Lower leg skin (tissue), 4 donors: ENCODE measurements at regions not wholly inside any gene's neighbourhood (a gene's known extent, or its start where the extent isn't known, plus 50 kb on each side); places are given as distances from the start of the nearest gene placed in this dataset.

Experiments
- DNase-seq, 2 donors: peaks; one replicate each; pipeline ENCODE4 v3.0.0-alpha.2; 2019; ENCODE audit warnings: low spot score in 2 of 2
- H3K4me3 ChIP-seq: fragments of 200-600 bp; sonication (generic); 2 replicates; pipeline ENCODE4 v1.5.1; 2017; ENCODE audit warnings: mild to moderate bottlenecking, low read depth; ENCODE audit not compliant: poor library complexity, severe bottlenecking
- POLR2A ChIP-seq, 2 donors: fragments of 450-650 bp; IDR thresholded peaks; one replicate each; pipeline ENCODE4 v1.6.1; 2016 to 2017; ENCODE audit warnings: antibody characterized with exemption in 2 of 2, mild to moderate bottlenecking in 1 of 2, moderate library complexity in 1 of 2
- WGBS, 2 donors: methylation state at CpG; one replicate each; pipeline ENCODE4 v1.1.5; 2018; 5-methylcytosine and 5-hydroxymethylcytosine counted together
- intact Hi-C: fragments of 100-400 bp; cut with DNase I; formaldehyde crosslinking; loops from one replicate; pipeline ENCODE4 v1.15.0; 2023; ENCODE audit warnings: low total_unique reads
- TF ChIP-seq, protein P1 (sequence below), 3 donors: fragments of 450-650 bp; IDR thresholded peaks; one replicate each; pipeline ENCODE4 v1.5.1; 2016; ENCODE audit warnings: antibody characterized with exemption in 3 of 3, mild to moderate bottlenecking in 3 of 3, moderate library complexity in 2 of 3

DNA sequence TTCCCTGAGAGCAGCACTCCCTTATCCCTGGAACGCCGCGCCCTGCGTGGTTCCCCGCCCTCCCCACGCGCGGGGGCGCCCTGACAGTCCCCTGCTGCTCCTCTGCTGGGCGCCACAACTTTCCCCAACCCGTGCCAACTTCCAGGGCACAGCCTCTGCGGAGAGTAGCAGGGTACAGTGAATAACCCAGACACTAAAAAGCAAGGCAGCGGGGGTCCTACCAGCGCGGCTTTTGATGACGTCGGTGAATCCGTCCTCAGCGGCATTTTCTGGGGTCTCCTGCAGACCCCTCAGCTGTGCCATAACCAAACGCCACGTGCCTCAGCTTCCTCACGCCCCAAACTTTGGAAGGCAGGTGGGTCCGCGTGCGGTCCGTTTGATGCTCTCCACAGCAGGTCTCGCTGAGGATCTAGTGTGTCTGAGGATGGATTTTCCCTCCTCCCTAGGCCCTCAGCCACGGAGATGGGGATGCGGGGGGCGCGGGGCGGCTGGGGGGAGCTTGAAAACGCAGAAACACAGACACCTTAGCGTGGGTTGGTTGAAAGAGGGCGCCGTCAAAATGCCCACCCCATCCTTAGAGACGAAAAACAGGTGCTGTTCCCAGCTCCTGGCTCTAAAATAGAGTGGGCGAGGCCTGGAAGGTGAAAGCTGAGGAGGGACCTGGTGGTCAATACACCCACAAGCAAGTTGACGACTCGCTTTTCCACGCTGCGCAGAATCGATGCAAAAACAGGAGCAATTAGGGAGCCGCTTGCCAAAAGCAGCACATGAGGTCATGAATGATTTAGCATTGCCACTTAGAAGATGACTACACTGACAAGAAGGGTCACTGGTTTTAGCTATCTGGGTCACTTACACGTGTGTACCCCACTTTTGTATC is 405.6 kb downstream of the FAM47A start:
- DNase-seq: no peak
- intact Hi-C loops: no loop called here
- H3K4me3 ChIP-seq: no peak overlapping the region
- no peak for TF ChIP-seq POLR2A (IDR thresholded peaks at IDR 0.05)
- TF ChIP-seq, protein P1, sequence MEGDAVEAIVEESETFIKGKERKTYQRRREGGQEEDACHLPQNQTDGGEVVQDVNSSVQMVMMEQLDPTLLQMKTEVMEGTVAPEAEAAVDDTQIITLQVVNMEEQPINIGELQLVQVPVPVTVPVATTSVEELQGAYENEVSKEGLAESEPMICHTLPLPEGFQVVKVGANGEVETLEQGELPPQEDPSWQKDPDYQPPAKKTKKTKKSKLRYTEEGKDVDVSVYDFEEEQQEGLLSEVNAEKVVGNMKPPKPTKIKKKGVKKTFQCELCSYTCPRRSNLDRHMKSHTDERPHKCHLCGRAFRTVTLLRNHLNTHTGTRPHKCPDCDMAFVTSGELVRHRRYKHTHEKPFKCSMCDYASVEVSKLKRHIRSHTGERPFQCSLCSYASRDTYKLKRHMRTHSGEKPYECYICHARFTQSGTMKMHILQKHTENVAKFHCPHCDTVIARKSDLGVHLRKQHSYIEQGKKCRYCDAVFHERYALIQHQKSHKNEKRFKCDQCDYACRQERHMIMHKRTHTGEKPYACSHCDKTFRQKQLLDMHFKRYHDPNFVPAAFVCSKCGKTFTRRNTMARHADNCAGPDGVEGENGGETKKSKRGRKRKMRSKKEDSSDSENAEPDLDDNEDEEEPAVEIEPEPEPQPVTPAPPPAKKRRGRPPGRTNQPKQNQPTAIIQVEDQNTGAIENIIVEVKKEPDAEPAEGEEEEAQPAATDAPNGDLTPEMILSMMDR (IDR thresholded peaks at IDR 0.05): no peak
- WGBS, 2 donors: 26 to 31% methylated on average over 18 to 45 of the region's 45 CpGs

- TF ChIP-seq POLR2A (IDR thresholded peaks at IDR 0.05): no peak
- TF ChIP-seq, protein P1 (IDR thresholded peaks at IDR 0.05): no peak
- no peak overlapping the region for H3K4me3 ChIP-seq
- intact Hi-C loops: no loop called here
- 2 to 17% methylated on average over 15 of the region's 15 CpGs for WGBS, 2 donors
- no peak for DNase-seq
These were observed 406.4 kb downstream of the FAM47A start for GRCh38 chrX:33725535-33726210.

GRCh38 chrX:33721927-33722326 is 410.2 kb downstream of the FAM47A start:
- TF ChIP-seq POLR2A (IDR thresholded peaks at IDR 0.05): no peak
- TF ChIP-seq, protein P1 (IDR thresholded peaks at IDR 0.05): no peak
- intact Hi-C loops: no loop called here
- H3K4me3 ChIP-seq: no peak overlapping the region
- WGBS, 2 donors: 83 to 90% methylated on average over 1 of the region's 1 CpG
- no peak for DNase-seq

DNA sequence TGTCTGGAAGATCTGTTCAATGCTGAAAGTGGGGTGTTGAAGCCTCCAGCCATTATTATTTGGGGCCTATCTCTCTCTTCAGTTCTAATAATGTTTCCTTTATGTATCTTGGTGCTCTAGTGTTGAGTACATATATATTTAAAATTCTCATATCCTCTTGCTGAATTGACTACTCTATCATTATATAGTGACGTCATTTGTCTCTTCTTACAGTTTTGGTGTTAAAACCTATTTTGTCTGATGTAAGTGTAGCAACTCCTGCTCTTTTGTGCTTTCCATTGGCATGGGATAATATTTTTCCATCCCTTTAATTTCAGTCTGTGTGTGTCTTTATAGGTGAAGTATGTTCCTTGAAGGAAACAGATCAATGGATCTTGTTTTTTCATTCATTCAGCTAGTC is 446.0 kb downstream of the FAM47A start:
- WGBS, 2 donors: 69 to 72% methylated on average over 1 of the region's 1 CpG
- intact Hi-C loops: no loop called here

More for the DNA sequence above, 446.0 kb downstream of the FAM47A start:
- no peak for DNase-seq
- TF ChIP-seq, protein P1 (IDR thresholded peaks at IDR 0.05): no peak
- TF ChIP-seq POLR2A (IDR thresholded peaks at IDR 0.05): no peak
- no peak overlapping the region for H3K4me3 ChIP-seq
